HFFc6 (cell line): ENCODE measurements at regions not wholly inside any gene's neighbourhood (a gene's known extent, or its start where the extent isn't known, plus 50 kb on each side); places are given as distances from the start of the nearest gene placed in this dataset.
A peak's percentile ranks its signal among the peaks of the same experiment; 100 is the strongest.

Source experiments
- DNase-seq: peaks from one replicate; pipeline ENCODE4 v3.0.0-alpha.2; 2018
- H3K27ac Mint-ChIP-seq: 2 replicates; pipeline ENCODE4 v1.8.0; 2020; ENCODE audit warnings: mild to moderate bottlenecking, mixed read lengths
- H3K27me3 Mint-ChIP-seq: 2 replicates; pipeline ENCODE4 v1.8.0; 2021; ENCODE audit warnings: mild to moderate bottlenecking, moderate library complexity, mixed read lengths; ENCODE audit not compliant: insufficient read depth
- H3K36me3 Mint-ChIP-seq: 2 replicates; pipeline ENCODE4 v1.8.0; 2021; ENCODE audit warnings: low read depth, mixed read lengths
- H3K4me1 Mint-ChIP-seq: 2 replicates; pipeline ENCODE4 v1.8.0; 2020; ENCODE audit warnings: low read depth, mixed read lengths
- H3K4me3 Mint-ChIP-seq: 2 replicates; pipeline ENCODE4 v1.8.0; 2020; ENCODE audit warnings: mild to moderate bottlenecking, moderate library complexity, mixed read lengths
- H3K9me3 Mint-ChIP-seq: 2 replicates; pipeline ENCODE4 v1.8.0; 2020; ENCODE audit warnings: mild to moderate bottlenecking, mixed read lengths
- TF ChIP-seq, protein P1 (sequence below): fragments of 200-600 bp; sonication (generic); IDR thresholded peaks from 2 replicates; pipeline ENCODE4 v1.5.0; 2021; ENCODE audit warnings: antibody characterized with exemption, mild to moderate bottlenecking

GRCh38 chr1:184141361-184141880 is 89.9 kb downstream of the TSEN15 start:
- Mint-ChIP-seq H3K4me1 (peaks cover 7% of the 10 kb centered on the region), H3K27me3 (peaks cover 8% of the 10 kb centered on the region), H3K9me3 (no peaks in the 10 kb centered on the region), H3K27ac (no peak overlapping the region), H3K36me3 (peaks cover 5% of the 10 kb centered on the region), H3K4me3 (no peak overlapping the region)
- no peak for DNase-seq
- TF ChIP-seq, protein P1, sequence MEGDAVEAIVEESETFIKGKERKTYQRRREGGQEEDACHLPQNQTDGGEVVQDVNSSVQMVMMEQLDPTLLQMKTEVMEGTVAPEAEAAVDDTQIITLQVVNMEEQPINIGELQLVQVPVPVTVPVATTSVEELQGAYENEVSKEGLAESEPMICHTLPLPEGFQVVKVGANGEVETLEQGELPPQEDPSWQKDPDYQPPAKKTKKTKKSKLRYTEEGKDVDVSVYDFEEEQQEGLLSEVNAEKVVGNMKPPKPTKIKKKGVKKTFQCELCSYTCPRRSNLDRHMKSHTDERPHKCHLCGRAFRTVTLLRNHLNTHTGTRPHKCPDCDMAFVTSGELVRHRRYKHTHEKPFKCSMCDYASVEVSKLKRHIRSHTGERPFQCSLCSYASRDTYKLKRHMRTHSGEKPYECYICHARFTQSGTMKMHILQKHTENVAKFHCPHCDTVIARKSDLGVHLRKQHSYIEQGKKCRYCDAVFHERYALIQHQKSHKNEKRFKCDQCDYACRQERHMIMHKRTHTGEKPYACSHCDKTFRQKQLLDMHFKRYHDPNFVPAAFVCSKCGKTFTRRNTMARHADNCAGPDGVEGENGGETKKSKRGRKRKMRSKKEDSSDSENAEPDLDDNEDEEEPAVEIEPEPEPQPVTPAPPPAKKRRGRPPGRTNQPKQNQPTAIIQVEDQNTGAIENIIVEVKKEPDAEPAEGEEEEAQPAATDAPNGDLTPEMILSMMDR, result no peak

DNA sequence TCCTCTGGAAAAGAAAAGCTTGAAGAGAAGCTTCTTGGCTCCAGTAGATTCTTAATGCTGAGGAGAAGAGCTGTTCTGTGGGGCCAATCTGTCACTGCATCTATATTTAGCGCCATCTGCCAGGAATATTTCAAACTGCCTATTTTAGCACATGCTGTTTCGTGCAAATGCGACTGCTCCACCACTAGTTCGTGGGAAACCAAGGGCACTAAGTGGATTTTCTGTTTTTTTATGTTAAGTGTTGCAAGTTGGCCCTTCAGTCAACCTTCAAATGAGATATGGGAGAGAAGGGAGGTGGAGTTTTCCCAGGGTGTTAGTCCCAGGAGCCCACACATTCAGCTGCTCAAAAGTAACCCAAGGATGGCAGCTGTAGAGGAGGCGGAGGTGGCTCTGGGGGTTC is 91.9 kb downstream of the TSEN15 start:
- no peak for DNase-seq
- no peaks in the 10 kb centered on the region for H3K9me3 Mint-ChIP-seq
- H3K36me3 Mint-ChIP-seq, result no peaks in the 10 kb centered on the region
- no peak overlapping the region for H3K4me3 Mint-ChIP-seq
- peaks cover 7% of the 10 kb centered on the region for H3K4me1 Mint-ChIP-seq
- H3K27ac Mint-ChIP-seq, result no peak overlapping the region
- peaks cover 8% of the 10 kb centered on the region for H3K27me3 Mint-ChIP-seq
- TF ChIP-seq, protein P1, result peak; percentile 29; the same call in 1 of the 2 replicates

DNA sequence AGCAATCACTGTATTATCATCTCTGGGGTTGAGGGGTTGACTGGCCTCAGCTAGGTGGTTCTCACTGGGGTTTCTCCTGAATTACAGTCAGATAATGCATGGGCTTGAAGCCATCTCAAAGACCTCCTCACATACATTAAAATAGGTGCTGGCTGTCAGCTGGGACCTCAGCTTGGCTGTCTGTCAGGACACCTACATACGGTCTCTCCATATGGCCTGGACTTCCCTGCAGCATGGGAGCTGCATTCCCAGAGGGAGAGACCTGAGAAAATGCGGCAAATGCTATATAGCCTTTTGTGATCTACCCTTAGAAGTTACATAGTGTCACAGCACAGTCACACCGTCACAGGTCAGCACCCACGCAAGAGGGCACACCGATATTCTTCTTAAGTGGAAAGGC is 93.6 kb downstream of the TSEN15 start:
- Mint-ChIP-seq H3K27ac (no peak overlapping the region), H3K27me3 (peaks cover 8% of the 10 kb centered on the region), H3K36me3 (no peaks in the 10 kb centered on the region), H3K9me3 (no peaks in the 10 kb centered on the region), H3K4me1 (peaks cover 7% of the 10 kb centered on the region), H3K4me3 (no peak overlapping the region)
- no peak for DNase-seq
- TF ChIP-seq, protein P1, result no peak

DNA sequence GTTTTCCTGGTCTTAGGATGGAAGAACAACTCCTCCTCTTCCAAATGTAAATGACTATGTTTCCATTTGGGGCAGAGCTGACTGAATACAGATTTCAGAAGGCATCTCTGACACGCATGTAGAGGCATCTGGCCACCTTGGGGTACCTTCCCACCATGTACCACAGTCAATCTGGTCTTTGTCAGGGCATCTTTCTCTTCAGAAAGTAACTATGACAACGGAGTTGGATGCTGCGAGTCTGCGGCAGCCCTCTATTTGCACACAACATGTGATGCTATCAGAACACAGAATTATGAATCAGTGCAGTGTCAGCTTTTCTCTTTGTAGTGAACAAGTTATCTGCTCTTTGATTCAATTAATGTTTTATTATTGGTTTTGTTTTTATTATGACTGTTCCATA is 94.7 kb downstream of the TSEN15 start:
- TF ChIP-seq, protein P1, result no peak
- no peaks in the 10 kb centered on the region for H3K9me3 Mint-ChIP-seq
- H3K36me3 Mint-ChIP-seq, result no peaks in the 10 kb centered on the region
- H3K27ac Mint-ChIP-seq, result no peak overlapping the region
- H3K27me3 Mint-ChIP-seq, result peaks cover 8% of the 10 kb centered on the region
- H3K4me3 Mint-ChIP-seq, result no peak overlapping the region
- DNase-seq, result no peak
- peaks cover 17% of the 10 kb centered on the region for H3K4me1 Mint-ChIP-seq

DNA sequence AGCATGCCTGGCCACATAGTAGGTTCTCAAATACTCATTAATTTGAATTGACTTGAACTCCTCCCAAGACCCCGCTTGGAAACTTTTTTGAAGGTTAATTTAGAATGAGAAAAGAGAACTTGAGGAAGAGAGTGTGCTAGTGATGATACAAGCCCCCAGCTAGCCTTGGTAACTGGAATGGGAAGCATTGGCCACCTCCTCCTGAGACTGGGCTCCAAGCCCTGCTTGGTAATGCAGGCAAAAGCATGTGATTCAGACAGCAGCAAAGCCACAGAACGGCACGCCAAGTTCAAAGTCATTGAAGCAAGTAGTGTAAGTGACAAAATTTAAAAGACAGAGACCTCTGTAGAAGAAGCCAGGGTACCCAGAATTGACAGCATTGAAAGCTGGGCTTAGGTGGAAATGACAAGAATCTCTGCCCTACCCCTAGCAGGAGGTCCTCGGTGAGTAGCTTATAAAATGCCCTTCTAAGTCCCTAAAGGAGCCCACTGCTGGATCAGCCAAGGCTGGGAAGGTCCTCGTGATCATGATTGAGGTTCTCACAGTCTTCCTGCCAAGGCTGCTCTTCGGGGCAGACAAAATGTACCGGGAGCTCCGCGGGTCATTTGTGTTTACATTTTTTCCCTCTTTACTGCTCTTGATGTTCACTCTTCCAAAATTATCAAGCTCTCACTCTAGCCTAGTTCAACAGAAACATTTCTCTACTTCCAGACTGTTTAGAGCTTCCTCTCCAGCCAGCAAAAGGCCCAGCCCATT is 99.4 kb downstream of the TSEN15 start:
- H3K36me3 Mint-ChIP-seq, result no peaks in the 10 kb centered on the region
- H3K27me3 Mint-ChIP-seq, result no peaks in the 10 kb centered on the region; the same call in none of the 2 replicates
- peak overlapping the region; percentile 18; the same call in 1 of the 2 replicates for H3K4me3 Mint-ChIP-seq
- TF ChIP-seq, protein P1, result no peak
- H3K4me1 Mint-ChIP-seq, result peaks cover 50% of the 10 kb centered on the region
- no peaks in the 10 kb centered on the region for H3K9me3 Mint-ChIP-seq
- peak overlapping the region; percentile 56 for H3K27ac Mint-ChIP-seq
- no peak for DNase-seq
